HG03135 (cell line): ENCODE measurements at regions not wholly inside any gene's neighbourhood (a gene's known extent, or its start where the extent isn't known, plus 50 kb on each side); places are given as distances from the start of the nearest gene placed in this dataset.

Experiments used
- ATAC-seq: cut with Tn5 transposase; IDR thresholded peaks from one replicate; pipeline ENCODE4 v1.9.1; 2021; ENCODE audit warnings: mild to moderate bottlenecking, moderate library complexity; ENCODE audit not compliant: unreplicated experiment

- no peak for ATAC-seq
These were observed 246.2 kb downstream of the LRFN2 start for GRCh38 chr6:40340957-40341356.

- ATAC-seq, result no peak
These were observed 247.0 kb downstream of the LRFN2 start for GRCh38 chr6:40340196-40340595.

- ATAC-seq, result no peak
These were observed 248.9 kb downstream of the LRFN2 start for GRCh38 chr6:40338306-40338705.

GRCh38 chr6:40336940-40337760, 250.0 kb downstream of the LRFN2 start:
- ATAC-seq, result no peak

GRCh38 chr6:40336296-40336695, 250.9 kb downstream of the LRFN2 start:
- ATAC-seq, result no peak

- no peak for ATAC-seq
These were observed 252.5 kb downstream of the LRFN2 start for GRCh38 chr6:40334496-40335270.

- ATAC-seq, result no peak
These were observed 255.6 kb downstream of the LRFN2 start for GRCh38 chr6:40331545-40331944.

GRCh38 chr6:40330301-40330721, 256.9 kb downstream of the LRFN2 start:
- no peak for ATAC-seq

GRCh38 chr6:40328986-40329545, 258.1 kb downstream of the LRFN2 start:
- no peak for ATAC-seq

- no peak for ATAC-seq
These were observed 258.7 kb downstream of the LRFN2 start for GRCh38 chr6:40328386-40328985.

- no peak for ATAC-seq
These were observed 260.3 kb downstream of the LRFN2 start for GRCh38 chr6:40326714-40327421.

GRCh38 chr6:40325791-40326190, 261.4 kb downstream of the LRFN2 start:
- ATAC-seq, result no peak

- no peak for ATAC-seq
These were observed 262.1 kb downstream of the LRFN2 start for GRCh38 chr6:40325041-40325440.

GRCh38 chr6:40323881-40324634, 263.1 kb downstream of the LRFN2 start:
- no peak for ATAC-seq

GRCh38 chr6:40322336-40322735, 264.8 kb downstream of the LRFN2 start:
- ATAC-seq, result no peak

- ATAC-seq, result no peak
These were observed 265.5 kb downstream of the LRFN2 start for GRCh38 chr6:40321616-40322015.

- ATAC-seq, result no peak
These were observed 266.2 kb downstream of the LRFN2 start for GRCh38 chr6:40320947-40321346.

GRCh38 chr6:40320441-40320840, 266.7 kb downstream of the LRFN2 start:
- no peak for ATAC-seq

GRCh38 chr6:40319124-40319523, 268.0 kb downstream of the LRFN2 start:
- no peak for ATAC-seq

- ATAC-seq, result no peak
These were observed 272.1 kb downstream of the LRFN2 start for GRCh38 chr6:40315060-40315459.
